Tibial artery (tissue), 4 donors: ENCODE measurements at regions not wholly inside any gene's neighbourhood (a gene's known extent, or its start where the extent isn't known, plus 50 kb on each side); places are given as distances from the start of the nearest gene placed in this dataset.

ENCODE experiments used
- DNase-seq, 2 donors: peaks; one replicate each; pipeline ENCODE4 v3.0.0-alpha.2; 2019
- H3K27ac ChIP-seq, 2 donors: fragments of 200-600 bp; sonication (generic) in 1 of 2; 1 replicate in 1 of 2; 2 replicates in 1 of 2; pipeline ENCODE4 v1.5.1; 2018 to 2019; ENCODE audit warnings: mild to moderate bottlenecking in 1 of 2
- H3K27me3 ChIP-seq, 2 donors: fragments of 200-600 bp; sonication (generic) in 1 of 2; one replicate each; pipeline versions ENCODE4 v1.5.1 to v1.6.0; 2016 to 2019
- H3K36me3 ChIP-seq, 3 donors: fragments of 200-600 bp; sonication (generic) in 2 of 3; one replicate each; pipeline ENCODE4 v1.5.1; 2016 to 2019; ENCODE audit warnings: mild to moderate bottlenecking in 2 of 3
- H3K4me1 ChIP-seq, 4 donors: fragments of 200-600 bp; sonication (generic) in 2 of 4; 1 replicate in 3 of 4; 2 replicates in 1 of 4; pipeline ENCODE4 v1.5.1; 2016 to 2019
- H3K4me3 ChIP-seq, 2 donors: fragments of 200-600 bp; sonication (generic) in 1 of 2; 1 replicate in 1 of 2; 2 replicates in 1 of 2; pipeline ENCODE4 v1.5.1; 2018 to 2019; ENCODE audit warnings: mild to moderate bottlenecking in 2 of 2
- H3K9me3 ChIP-seq, 3 donors: fragments of 200-600 bp; sonication (generic) in 1 of 3; one replicate each; pipeline ENCODE4 v1.5.1; 2016 to 2019
- CTCF ChIP-seq, 2 experiments: fragments of 200-600 bp in 1 of 2; fragments of 450-650 bp in 1 of 2; IDR thresholded peaks; one replicate each; pipeline ENCODE4 v1.5.1; 2017 to 2019; ENCODE audit warnings: antibody characterized with exemption in 2 of 2, mild to moderate bottlenecking in 1 of 2, moderate library complexity in 1 of 2
- intact Hi-C: fragments of 100-400 bp; cut with DNase I; formaldehyde crosslinking; loops from one replicate; pipeline ENCODE4 v1.15.0; 2023; ENCODE audit warnings: low total_unique reads

GRCh38 chr1:5493275-5493674 is 498.9 kb downstream of the NPHP4 start:
- no peak overlapping the region for H3K4me3 ChIP-seq
- intact Hi-C loops: no loop called here
- no peak for TF ChIP-seq CTCF (IDR thresholded peaks at IDR 0.05)
- peaks cover 0 to 60% of the 10 kb centered on the region in 2 donors for H3K27me3 ChIP-seq
- DNase-seq: no peak
- H3K27ac ChIP-seq: no peak overlapping the region
- H3K9me3 ChIP-seq: no peaks in the 10 kb centered on the region
- H3K4me1 ChIP-seq: no peaks in the 10 kb centered on the region
- H3K36me3 ChIP-seq: no peaks in the 10 kb centered on the region

- Histone ChIP-seq H3K4me1 (no peaks in the 10 kb centered on the region), H3K9me3 (no peaks in the 10 kb centered on the region), H3K36me3 (no peaks in the 10 kb centered on the region), H3K27ac (no peak overlapping the region), H3K27me3 (peaks cover 0 to 56% of the 10 kb centered on the region in 2 donors), H3K4me3 (no peak overlapping the region)
- no peak for DNase-seq
- no peak for TF ChIP-seq CTCF (IDR thresholded peaks at IDR 0.05)
- intact Hi-C loops: no loop called here
Observed at GRCh38 chr1:5492846-5493245, 499.4 kb downstream of the NPHP4 start.

- Histone ChIP-seq H3K9me3 (no peaks in the 10 kb centered on the region), H3K27me3 (peaks cover 0 to 58% of the 10 kb centered on the region in 2 donors), H3K36me3 (no peaks in the 10 kb centered on the region), H3K4me1 (no peaks in the 10 kb centered on the region), H3K4me3 (no peak overlapping the region), H3K27ac (no peak overlapping the region)
- intact Hi-C loops: no loop called here
- TF ChIP-seq CTCF (IDR thresholded peaks at IDR 0.05): no peak
- no peak for DNase-seq
Observed at GRCh38 chr1:5491207-5491904, 500.9 kb downstream of the NPHP4 start.

- Histone ChIP-seq H3K4me1 (peaks cover 0 to 4% (median 0%) of the 10 kb centered on the region in 4 donors), H3K9me3 (no peaks in the 10 kb centered on the region), H3K27ac (no peak overlapping the region), H3K4me3 (no peak overlapping the region), H3K36me3 (no peaks in the 10 kb centered on the region), H3K27me3 (peaks cover 0 to 58% of the 10 kb centered on the region in 2 donors)
- intact Hi-C loops: no loop called here
- no peak for TF ChIP-seq CTCF (IDR thresholded peaks at IDR 0.05)
- no peak for DNase-seq
Observed at GRCh38 chr1:5490635-5491034, 501.6 kb downstream of the NPHP4 start.

GRCh38 chr1:5488448-5488847 is 503.8 kb downstream of the NPHP4 start:
- no peak overlapping the region for H3K27ac ChIP-seq
- peaks cover 0 to 4% (median 0%) of the 10 kb centered on the region in 4 donors for H3K4me1 ChIP-seq
- intact Hi-C loops: no loop called here
- no peaks in the 10 kb centered on the region for H3K9me3 ChIP-seq
- peaks cover 0 to 68% of the 10 kb centered on the region in 2 donors for H3K27me3 ChIP-seq
- H3K36me3 ChIP-seq: no peaks in the 10 kb centered on the region
- H3K4me3 ChIP-seq: no peak overlapping the region
- no peak for DNase-seq
- no peak for TF ChIP-seq CTCF (IDR thresholded peaks at IDR 0.05)
